Activated effector memory CD4-positive, alpha-beta T cell treated with anti-CD3 and anti-CD28 coated beads, Interleukin-2, amount 50 U/mL, for 16 hours (primary cell): ENCODE measurements at regions not wholly inside any gene's neighbourhood (a gene's known extent, or its start where the extent isn't known, plus 50 kb on each side); places are given as distances from the start of the nearest gene placed in this dataset.

ENCODE experiments used
- DNase-seq: peaks from one replicate; pipeline ENCODE4 v3.0.0-alpha.2; 2020

DNA sequence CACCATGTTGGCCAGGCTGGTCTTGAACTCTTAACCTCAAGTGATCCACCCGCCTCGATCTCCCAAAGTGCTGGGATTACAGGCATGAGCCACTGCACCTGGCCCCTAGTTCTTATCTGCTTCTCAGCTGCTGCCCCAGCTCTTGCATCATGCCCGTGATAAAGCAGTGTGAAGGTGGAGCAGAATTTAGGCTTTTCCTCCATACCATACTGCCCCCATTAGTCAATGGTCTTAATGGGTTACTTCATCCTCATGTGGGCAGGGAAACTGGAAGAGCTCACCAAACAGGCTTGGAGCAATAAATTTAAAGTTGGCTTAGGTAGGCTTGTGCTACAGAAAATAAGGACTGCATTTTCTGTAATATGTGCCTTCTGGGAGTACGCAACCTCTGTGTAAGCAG is 636.9 kb upstream of the BOD1L1 start:
- no peak for DNase-seq

- no peak for DNase-seq
These were observed 638.1 kb upstream of the BOD1L1 start for GRCh38 chr4:14265651-14266050.

GRCh38 chr4:14267373-14268060 is 640.0 kb upstream of the BOD1L1 start:
- DNase-seq, result no peak

GRCh38 chr4:14269824-14270223 is 642.3 kb upstream of the BOD1L1 start:
- DNase-seq, result no peak

DNA sequence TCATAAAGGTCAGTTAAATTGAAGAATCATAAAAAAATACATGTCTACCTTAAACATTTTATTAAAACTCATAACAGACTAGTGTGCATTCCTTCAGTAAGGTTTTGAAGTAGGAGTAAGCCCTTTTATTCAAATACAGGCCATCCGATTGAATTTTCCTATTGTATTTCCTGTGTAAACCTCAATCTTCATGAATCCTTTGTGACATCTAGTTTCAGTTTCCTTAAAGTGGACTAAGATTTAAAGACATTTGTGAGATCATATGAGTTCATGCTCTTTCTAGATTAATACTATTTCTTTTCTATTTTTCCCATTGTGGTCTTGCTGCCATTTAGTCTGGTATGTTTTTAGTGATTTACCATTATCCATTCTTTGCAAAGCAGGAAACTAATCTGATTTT is 644.7 kb upstream of the BOD1L1 start:
- DNase-seq, result no peak

DNA sequence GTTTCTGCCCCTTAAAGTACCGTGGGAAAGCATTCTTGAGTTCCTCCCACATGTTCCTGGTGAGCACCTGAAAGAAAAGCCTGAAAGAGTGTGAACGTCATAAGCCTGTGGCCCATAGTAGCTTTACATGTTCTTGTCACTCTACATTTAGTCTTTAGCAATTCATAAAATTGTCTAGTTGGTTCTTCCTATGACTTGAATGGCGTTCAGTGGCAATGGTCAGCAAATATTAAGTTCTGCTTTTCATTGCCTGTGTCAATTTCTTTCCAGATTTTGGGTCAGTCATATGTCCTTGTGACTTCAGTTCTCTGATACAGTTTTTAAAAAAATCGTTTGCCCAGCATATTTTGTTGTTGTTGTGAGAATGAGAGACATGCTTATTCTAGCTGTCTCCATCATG is 650.0 kb upstream of the BOD1L1 start:
- DNase-seq, result no peak

DNA sequence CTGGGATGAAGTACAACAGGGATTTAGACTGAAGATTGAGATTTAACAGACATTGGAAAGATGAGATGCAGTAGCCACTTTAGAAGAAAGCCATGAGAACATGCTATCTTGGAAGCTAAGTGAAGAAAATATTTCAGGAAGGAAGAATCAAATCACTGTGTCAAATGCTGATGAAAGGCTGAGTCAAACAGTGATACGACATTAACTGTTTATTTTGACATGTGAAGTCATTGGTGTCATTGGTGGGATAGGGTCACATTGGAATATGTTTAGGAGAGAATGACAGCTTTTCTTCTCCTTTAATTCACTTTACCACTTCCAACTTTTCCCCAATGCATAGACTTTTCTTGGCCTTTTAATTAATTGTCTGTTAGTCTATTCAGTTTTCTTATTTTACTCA is 653.0 kb upstream of the BOD1L1 start:
- DNase-seq, result no peak

DNA sequence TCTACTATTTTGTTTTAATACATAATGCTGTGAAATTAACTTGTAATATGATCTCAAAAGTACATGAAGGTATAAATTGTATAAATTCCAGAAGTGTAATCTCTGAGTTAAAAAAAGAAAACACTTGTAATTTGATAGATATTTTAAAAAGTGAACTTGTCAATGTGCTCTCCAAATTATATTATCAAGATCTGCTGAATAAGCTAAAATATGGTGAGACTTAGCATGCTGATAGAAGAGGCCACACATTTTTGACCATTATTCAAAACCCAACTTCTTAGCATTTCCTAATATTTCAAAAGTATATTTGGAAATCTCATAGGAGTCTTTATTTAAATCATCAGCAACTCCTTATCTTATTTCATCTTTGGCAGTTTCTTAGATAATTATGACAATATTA is 657.1 kb upstream of the BOD1L1 start:
- no peak for DNase-seq

DNA sequence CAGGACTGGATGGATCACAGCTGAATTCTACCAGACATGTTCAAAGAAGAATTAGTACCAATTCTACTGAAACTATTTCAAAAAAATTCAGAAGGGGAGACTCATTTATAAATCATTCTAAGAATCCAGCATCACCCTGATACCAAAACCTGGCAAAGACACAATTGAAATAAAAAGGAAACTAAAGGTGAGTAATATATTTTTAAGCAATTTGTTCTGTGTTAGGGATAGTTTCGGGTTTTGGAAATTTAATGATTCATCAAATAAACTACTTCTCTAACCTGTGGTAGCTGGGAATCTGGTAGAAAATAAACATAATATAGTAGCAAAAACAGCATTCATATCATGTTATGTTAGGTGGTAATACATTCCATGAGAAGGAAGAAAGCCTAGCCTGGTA is 662.2 kb upstream of the BOD1L1 start:
- DNase-seq, result no peak

DNA sequence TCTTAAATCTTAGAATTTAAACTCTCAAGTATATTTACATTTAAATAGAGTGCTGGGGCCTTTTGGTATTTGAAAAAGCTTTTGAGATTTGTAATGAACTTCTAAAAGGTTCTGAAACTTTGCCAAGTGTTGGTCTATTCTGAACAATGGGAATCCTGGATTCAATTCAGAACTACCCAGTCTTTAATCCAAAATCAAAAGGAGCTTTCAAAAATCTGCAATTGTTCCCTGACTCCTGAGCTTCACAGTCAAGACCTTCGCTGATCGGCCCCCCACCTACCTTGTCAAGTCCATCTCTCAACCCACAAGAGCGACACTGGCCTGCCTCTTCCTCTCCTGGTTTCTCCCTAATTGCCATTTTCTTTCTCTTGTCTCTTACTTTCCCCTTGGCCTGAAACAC is 666.1 kb upstream of the BOD1L1 start:
- no peak for DNase-seq

DNA sequence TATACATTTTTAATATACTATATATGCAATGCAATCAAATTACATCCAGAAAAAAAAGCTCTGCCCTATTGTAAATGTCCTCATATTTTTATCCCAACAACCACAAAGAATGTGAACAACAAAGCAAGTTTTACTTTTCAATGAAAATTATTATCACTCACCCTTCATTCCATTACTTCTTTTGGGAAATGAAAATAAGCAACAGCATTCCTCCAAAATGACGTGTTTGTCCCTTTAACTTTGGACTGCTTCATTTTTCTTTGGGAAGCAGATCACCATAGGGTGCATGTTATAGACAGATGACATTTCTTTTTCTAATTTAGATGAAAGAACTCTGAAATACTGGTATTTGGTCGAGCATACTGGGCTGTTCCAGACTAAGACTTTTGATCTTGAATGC is 667.1 kb upstream of the BOD1L1 start:
- no peak for DNase-seq

- no peak for DNase-seq
These were observed 671.6 kb upstream of the BOD1L1 start for GRCh38 chr4:14299166-14299565.

DNA sequence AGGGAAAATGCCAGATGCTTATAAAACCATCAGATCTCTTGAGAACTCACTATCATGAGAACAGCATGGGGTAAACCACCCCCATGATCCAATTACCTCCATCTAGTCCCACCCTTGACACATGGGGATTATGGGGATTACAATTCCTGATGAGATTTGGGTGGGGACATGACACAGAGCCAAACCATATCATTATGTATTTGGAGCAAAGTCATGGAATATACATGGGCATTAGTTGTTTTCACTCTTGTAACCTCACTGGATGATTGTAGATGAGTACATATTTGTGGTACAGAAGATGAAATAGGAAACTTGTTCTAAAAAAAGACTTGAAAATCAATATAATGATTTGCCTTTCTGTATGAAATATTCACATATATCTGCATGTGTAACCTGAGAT is 674.5 kb upstream of the BOD1L1 start:
- DNase-seq, result no peak

DNA sequence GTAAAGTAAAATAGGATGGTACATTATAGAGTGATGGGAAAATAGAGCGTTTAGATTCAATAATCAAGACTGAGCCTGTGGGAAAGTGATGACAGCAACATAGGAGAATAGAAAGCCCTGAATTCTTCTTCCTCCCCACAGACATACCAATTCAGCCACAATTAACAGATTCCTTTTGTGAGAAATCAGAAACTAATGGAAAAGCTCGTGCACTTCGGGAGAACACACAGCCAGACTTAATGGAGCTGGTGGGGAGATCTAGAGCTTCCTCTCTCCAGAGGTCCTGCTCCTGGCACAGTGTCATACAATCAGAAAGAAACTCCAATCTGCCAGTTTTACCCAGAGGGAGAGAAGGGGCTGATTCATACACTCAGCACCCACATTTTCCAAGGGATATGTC is 676.3 kb upstream of the BOD1L1 start:
- no peak for DNase-seq

GRCh38 chr4:14308229-14308651 is 680.7 kb upstream of the BOD1L1 start:
- DNase-seq, result no peak

DNA sequence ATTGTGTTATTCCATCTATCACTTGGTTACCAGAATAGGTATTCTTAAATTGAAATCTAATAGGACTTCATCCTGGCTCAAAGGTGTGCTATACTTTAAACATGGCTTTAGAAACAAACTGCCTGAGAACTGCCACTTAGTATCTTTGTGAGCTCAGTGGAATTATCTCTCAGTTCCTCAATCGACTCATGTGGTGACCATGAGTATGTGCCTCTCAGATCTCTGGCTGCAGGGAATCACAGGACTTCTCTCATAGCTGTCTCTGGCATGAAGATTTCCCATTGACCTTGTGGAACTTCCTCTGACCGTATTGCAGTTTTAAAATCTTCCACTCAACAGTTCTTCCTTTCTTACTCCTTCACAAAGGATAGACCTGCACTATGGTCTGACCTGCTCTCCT is 681.9 kb upstream of the BOD1L1 start:
- no peak for DNase-seq

DNA sequence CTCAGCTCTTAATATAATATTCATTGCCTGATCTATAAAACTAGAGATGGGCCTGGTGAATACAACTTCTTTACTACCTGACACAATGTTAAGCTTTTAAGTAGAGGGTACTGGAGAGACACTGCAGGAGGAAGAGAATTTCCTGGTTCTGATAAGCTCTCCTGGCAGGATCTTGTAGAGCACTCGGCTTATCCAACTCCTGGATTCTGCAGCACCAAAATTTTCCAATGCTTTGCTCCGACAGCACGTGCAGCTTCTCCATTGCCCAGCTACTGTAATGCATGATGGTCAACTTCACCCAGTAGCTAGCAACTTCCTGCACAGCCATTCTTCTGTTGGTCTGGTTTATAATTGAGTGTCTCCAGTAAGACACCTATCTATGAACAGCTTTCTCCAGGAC is 686.2 kb upstream of the BOD1L1 start:
- no peak for DNase-seq

DNA sequence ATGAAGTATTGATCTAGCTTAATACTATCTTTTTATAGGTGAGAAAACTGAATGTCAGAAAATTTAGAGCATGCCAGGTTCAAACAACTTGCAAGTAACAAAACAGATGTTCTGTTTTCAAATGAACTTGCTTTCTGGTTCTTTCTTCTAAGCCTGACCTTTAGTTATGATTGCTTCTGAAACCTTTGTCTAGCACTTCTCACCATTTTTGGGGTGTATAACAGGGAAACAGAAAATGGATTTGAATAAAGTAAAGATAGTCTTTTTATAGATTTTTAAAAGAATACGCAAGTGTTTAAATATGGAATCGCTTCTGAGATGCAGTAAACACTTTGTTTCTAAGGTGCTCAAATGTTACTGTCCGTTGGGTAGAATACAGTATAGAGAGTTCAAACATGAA is 687.2 kb upstream of the CPEB2 start:
- no peak for DNase-seq

- DNase-seq, result no peak
These were observed 684.9 kb upstream of the CPEB2 start for GRCh38 chr4:14317351-14317750.

DNA sequence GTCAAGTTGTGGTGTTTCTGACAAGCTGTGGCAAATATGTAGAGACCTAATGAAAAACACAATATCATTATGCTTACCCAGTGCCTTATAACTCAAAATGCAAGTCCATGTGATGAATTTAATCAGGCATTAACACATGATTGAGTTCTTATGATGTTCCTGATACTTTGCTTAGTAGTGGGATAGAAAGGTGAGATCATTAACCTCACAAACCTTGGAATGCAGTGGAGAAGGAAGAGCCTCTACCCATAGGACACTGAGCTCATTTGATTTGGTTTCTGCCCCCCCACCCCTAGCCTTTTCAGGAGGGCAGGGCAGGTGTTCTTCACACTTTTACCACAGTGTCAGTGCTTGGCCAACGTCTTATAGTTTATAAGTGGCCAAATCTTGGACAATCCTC is 683.6 kb upstream of the CPEB2 start:
- DNase-seq, result no peak

GRCh38 chr4:14321723-14322122 is 680.6 kb upstream of the CPEB2 start:
- DNase-seq, result no peak

- no peak for DNase-seq
These were observed 679.1 kb upstream of the CPEB2 start for GRCh38 chr4:14323191-14323590.

DNA sequence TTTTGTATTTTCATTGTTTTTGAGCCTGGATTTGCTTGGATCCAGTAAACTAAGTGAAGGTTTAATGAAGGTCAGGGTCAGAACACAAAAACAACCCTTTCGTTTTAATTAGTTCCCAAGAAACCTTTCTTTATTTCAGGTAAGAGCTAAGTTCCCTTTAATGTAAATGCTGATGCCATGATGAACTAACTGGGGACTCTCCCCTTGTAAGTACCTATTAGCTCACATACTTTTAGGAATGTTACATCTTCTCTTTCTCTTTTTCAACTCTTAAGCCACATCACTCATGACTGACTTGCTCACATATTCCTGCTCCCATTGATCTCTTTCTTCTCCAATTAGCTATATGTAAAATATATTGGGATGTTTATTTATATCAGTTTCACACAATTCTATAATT is 673.1 kb upstream of the CPEB2 start:
- no peak for DNase-seq

DNA sequence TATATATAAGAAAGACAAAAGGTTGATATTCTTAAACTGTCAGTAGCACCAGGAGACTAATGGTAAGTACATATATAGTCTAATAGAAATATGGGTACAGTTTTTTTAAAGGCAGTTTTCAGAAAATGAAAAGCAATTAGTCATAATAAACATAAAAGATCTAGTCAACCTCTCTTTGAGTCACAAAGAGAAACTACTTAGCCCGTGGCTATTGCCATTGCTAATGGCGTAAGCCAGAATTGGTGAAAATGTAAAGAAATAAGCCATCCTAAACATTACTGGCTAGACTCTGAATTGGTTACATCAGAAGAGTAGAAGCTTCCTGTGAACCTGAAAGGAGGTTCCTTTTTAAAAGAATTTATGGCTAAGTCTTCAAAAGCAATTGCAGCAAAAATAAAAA is 668.7 kb upstream of the CPEB2 start:
- no peak for DNase-seq

GRCh38 chr4:14334166-14334565 is 668.1 kb upstream of the CPEB2 start:
- no peak for DNase-seq

- DNase-seq, result no peak
These were observed 666.4 kb upstream of the CPEB2 start for GRCh38 chr4:14335872-14336271.
